T47D (cell line): ENCODE measurements at regions not wholly inside any gene's neighbourhood (a gene's known extent, or its start where the extent isn't known, plus 50 kb on each side); places are given as distances from the start of the nearest gene placed in this dataset.
A peak's percentile ranks its signal among the peaks of the same experiment; 100 is the strongest.
"Not testable (repeated sequence)": the region's sequence is repeated elsewhere in the genome, so short reads cannot be mapped to it uniquely, and the experiment has no call there.

Experiments used
- DNase-seq, 2 experiments: peaks; one replicate each; pipeline versions ENCODE4 v3.0.0 to v3.0.0-alpha.2; 2011 to 2012; ENCODE audit warnings: low read depth in 1 of 2, low spot score in 1 of 2
- JUND ChIP-seq: IDR thresholded peaks from 2 replicates; pipeline ENCODE4 v1.6.1; 2012; ENCODE audit warnings: low read depth
- in situ Hi-C: cut with HindIII; loops from 2 replicates; pipeline ENCODE4 v1.10.0; 2016; ENCODE audit warnings: low sequenced_read_pairs, low pct_unique_long_range_greater_than_20kb

GRCh38 chr15:20680257-20680815 lies 138.7 kb upstream of the GOLGA6L6 start:
- DNase-seq, in situ Hi-C loops: not testable (repeated sequence)

DNA sequence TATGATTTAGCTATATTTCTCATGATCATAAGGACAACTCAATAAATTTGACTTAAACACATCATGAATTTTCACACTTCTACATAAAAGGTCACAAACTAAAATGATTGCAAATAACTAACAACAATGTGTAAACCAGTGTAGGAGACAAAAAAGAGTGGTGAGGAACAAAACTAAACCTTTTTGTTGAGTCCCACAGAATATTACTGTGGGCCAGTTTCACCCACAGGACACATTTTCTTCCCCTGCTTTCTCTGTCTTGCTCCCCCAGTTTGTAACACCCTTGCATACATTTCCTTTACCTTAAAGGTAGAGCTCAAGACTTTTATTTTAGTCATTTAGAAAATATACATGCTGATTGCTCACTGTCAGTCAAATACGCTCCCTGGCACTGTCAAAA lies 130.9 kb upstream of the GOLGA6L6 start:
- in situ Hi-C loops = no loop called here
- no peak for TF ChIP-seq JUND
- no peak for DNase-seq

- TF ChIP-seq JUND = no peak
- DNase-seq = no peak
- in situ Hi-C loops = no loop called here
Observed at GRCh38 chr15:20671675-20672074, 130.1 kb upstream of the GOLGA6L6 start.

- DNase-seq, in situ Hi-C loops: not testable (repeated sequence)
Observed at GRCh38 chr15:20666410-20666809, 124.8 kb upstream of the GOLGA6L6 start.

GRCh38 chr15:20665653-20666052 lies 124.1 kb upstream of the GOLGA6L6 start:
- no peak for TF ChIP-seq JUND
- in situ Hi-C loops = no loop called here
- DNase-seq = no peak

- TF ChIP-seq JUND = no peak
- in situ Hi-C loops = no loop called here
- peak in 1 of 2 experiments; percentile 30 for DNase-seq
Observed at GRCh38 chr15:20659265-20659664, 117.7 kb upstream of the GOLGA6L6 start.

- in situ Hi-C loops = no loop called here
- no peak for TF ChIP-seq JUND
- no peak for DNase-seq
Observed at GRCh38 chr15:20658024-20658423, 116.4 kb upstream of the GOLGA6L6 start.

- DNase-seq = no peak
- no peak for TF ChIP-seq JUND
- in situ Hi-C loops = no loop called here
Observed at GRCh38 chr15:20657084-20657483, 115.5 kb upstream of the GOLGA6L6 start.

DNA sequence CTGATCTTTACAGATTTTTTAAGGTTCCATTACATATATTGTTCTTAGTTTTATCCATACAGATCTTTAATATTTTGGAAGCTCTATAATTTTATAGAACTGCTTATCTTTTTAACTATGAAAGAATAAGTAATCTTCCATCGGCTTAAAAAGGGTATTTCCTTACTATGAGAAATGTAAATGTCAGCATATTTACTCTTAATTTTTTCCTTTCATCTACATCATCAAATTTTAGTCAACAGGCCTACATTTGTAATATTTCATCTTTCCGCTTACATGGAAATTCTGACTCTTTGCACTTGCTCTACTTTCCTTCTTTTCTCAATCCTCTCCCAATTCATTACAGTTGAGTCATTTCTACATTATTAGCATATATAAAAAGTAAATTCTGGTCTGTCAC lies 111.3 kb upstream of the GOLGA6L6 start:
- in situ Hi-C loops = no loop called here
- no peak for TF ChIP-seq JUND
- DNase-seq = no peak

- in situ Hi-C loops, DNase-seq: not testable (repeated sequence)
Observed at GRCh38 chr15:20648402-20648975, 106.9 kb upstream of the GOLGA6L6 start.

GRCh38 chr15:20646529-20647142 lies 105.0 kb upstream of the GOLGA6L6 start:
- TF ChIP-seq JUND = no peak
- DNase-seq = peak in 1 of 2 experiments; percentile 36
- in situ Hi-C loops = no loop called here

GRCh38 chr15:20645956-20646355 lies 104.4 kb upstream of the GOLGA6L6 start:
- DNase-seq = peak in 1 of 2 experiments; percentile 36
- no peak for TF ChIP-seq JUND
- in situ Hi-C loops = no loop called here

GRCh38 chr15:20644896-20645295 lies 103.3 kb upstream of the GOLGA6L6 start:
- DNase-seq = no peak
- in situ Hi-C loops = no loop called here
- TF ChIP-seq JUND = no peak

DNA sequence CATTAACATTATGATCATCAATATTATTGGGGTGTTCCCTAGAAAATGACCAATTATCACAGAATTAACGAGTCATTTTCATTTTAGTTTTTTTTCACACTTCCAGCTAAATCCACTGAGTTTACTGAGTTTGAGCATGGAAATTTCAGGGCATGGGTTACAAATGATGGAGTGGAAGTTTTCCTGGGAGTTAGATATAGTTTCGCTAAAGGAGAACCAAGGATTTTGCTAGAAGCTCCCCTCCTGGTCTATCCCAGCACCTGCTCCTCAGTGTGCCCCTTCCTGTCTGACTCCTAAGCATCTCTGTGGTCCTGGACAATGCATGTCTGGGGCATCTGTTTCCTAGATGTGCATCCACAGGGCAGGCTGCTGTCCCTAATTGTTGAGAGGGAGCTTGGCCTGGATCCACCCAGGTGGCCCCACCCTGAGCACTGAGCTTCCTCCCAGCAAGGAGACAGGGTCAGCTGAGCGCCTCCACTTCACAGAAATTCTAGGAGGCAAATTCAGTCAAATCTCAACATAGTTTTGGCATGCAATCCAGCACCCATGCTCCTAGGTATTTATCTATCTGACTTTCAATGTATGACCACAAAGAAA lies 102.3 kb upstream of the GOLGA6L6 start:
- no peak for TF ChIP-seq JUND
- DNase-seq = no peak
- in situ Hi-C loops = no loop called here
